Stomach (tissue), 8 donors: ENCODE measurements at regions not wholly inside any gene's neighbourhood (a gene's known extent, or its start where the extent isn't known, plus 50 kb on each side); places are given as distances from the start of the nearest gene placed in this dataset.

Source experiments
- DNase-seq, 2 donors: peaks; one replicate each; pipeline versions ENCODE4 v3.0.0 to v3.0.0-alpha.2; 2013 to 2019
- H3K27ac ChIP-seq, 5 donors: fragments of 200-600 bp in 4 of 5; sonication (generic) in 4 of 5; one replicate each; pipeline ENCODE4 v1.5.1; 2013 to 2019; ENCODE audit warnings: mild to moderate bottlenecking in 1 of 5, moderate library complexity in 1 of 5
- H3K27me3 ChIP-seq, 3 donors: fragments of 200-600 bp; sonication (generic); one replicate each; pipeline ENCODE4 v1.5.1; 2017 to 2019; ENCODE audit warnings: mixed run types in 1 of 3
- H3K36me3 ChIP-seq, 4 donors: fragments of 200-600 bp; sonication (generic); 1 replicate in 3 of 4; 2 replicates in 1 of 4; pipeline ENCODE4 v1.5.1; 2016 to 2019
- H3K4me1 ChIP-seq, 4 donors: fragments of 200-600 bp; sonication (generic); one replicate each; pipeline ENCODE4 v1.5.1; 2016 to 2019
- H3K4me3 ChIP-seq, 4 donors: fragments of 200-600 bp; sonication (generic) in 3 of 4; one replicate each; pipeline ENCODE4 v1.5.1; 2016 to 2019; ENCODE audit warnings: mild to moderate bottlenecking in 1 of 4
- H3K9me3 ChIP-seq, 4 donors: fragments of 200-600 bp; sonication (generic); one replicate each; pipeline ENCODE4 v1.5.1; 2016 to 2019
- EP300 ChIP-seq: sonication (generic); formaldehyde crosslinking; IDR thresholded peaks from one replicate; pipeline ENCODE4 v1.6.1; 2017; ENCODE audit warnings: antibody characterized with exemption
- POLR2A ChIP-seq, 4 donors: fragments of 450-650 bp; IDR thresholded peaks; one replicate each; pipeline ENCODE4 v1.6.1; 2016; ENCODE audit warnings: antibody characterized with exemption in 4 of 4, control low read depth in 2 of 4, mild to moderate bottlenecking in 1 of 4, moderate library complexity in 1 of 4
- POLR2AphosphoS5 ChIP-seq, 3 donors: sonication (generic); formaldehyde crosslinking; IDR thresholded peaks; one replicate each; pipeline ENCODE4 v1.6.1; 2016; ENCODE audit warnings: antibody characterized with exemption in 3 of 3
- WGBS, 5 donors: extraction: QIAGEN DNeasy Blood & Tissue Kit in 3 of 5; methylation state at CpG; one replicate each; pipeline versions ENCODE4 v1.1.5 to v1.1.7; 2013 to 2018; 5-methylcytosine and 5-hydroxymethylcytosine counted together
- intact Hi-C: fragments of 100-400 bp; cut with DNase I; formaldehyde crosslinking; loops from one replicate; pipeline ENCODE4 v1.15.1; 2023; ENCODE audit warnings: low total_unique reads
- TF ChIP-seq, protein P1 (sequence below), 7 experiments: fragments of 450-650 bp in 4 of 7; fragments of 200-600 bp in 3 of 7; sonication (generic) in 3 of 7; IDR thresholded peaks; one replicate each; pipeline ENCODE4 v1.5.1; 2016 to 2019; ENCODE audit warnings: antibody characterized with exemption in 7 of 7, control low read depth in 2 of 7, mild to moderate bottlenecking in 1 of 7
- donor health status: healthy with polysubstance abuse.
- donor health status: Bipolar disorder and iron deficiency.
- donor health status: healthy.

DNA sequence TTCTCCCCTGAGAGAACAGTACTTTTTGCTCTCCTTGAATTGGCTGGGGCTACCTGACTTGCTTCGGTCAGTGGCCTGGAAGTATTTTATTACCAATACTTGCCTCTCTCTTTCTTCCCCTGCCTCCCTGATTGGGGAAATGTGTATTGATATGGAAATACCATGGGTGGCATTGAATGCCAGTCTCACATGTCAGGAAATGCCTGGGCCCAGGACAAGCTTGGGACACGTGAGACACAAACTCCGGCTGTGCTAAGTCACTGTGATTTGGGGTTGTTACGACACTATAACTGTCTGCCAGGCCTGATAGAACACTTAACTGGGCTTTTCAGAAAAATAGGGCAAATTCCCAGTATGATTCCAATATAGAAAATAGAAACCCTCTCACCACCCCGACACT is 238.3 kb downstream of the GADD45G start:
- H3K36me3 ChIP-seq, result no peaks in the 10 kb centered on the region
- DNase-seq, result no peak
- no peaks in the 10 kb centered on the region for H3K9me3 ChIP-seq
- H3K4me1 ChIP-seq, result peaks cover 0 to 40% (median 14%) of the 10 kb centered on the region in 4 donors
- no peaks in the 10 kb centered on the region for H3K27me3 ChIP-seq
- H3K27ac ChIP-seq, result no peak overlapping the region
- no peak for TF ChIP-seq POLR2A (IDR thresholded peaks at IDR 0.05)
- TF ChIP-seq, protein P1, sequence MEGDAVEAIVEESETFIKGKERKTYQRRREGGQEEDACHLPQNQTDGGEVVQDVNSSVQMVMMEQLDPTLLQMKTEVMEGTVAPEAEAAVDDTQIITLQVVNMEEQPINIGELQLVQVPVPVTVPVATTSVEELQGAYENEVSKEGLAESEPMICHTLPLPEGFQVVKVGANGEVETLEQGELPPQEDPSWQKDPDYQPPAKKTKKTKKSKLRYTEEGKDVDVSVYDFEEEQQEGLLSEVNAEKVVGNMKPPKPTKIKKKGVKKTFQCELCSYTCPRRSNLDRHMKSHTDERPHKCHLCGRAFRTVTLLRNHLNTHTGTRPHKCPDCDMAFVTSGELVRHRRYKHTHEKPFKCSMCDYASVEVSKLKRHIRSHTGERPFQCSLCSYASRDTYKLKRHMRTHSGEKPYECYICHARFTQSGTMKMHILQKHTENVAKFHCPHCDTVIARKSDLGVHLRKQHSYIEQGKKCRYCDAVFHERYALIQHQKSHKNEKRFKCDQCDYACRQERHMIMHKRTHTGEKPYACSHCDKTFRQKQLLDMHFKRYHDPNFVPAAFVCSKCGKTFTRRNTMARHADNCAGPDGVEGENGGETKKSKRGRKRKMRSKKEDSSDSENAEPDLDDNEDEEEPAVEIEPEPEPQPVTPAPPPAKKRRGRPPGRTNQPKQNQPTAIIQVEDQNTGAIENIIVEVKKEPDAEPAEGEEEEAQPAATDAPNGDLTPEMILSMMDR (IDR thresholded peaks at IDR 0.05), result no peak
- no peak for TF ChIP-seq EP300
- TF ChIP-seq POLR2AphosphoS5 (IDR thresholded peaks at IDR 0.05), result no peak
- H3K4me3 ChIP-seq, result no peak overlapping the region
- WGBS, 5 donors, result 88 to 100% (median 96%) methylated on average over 5 of the region's 5 CpGs
- intact Hi-C loops, result no loop called here

DNA sequence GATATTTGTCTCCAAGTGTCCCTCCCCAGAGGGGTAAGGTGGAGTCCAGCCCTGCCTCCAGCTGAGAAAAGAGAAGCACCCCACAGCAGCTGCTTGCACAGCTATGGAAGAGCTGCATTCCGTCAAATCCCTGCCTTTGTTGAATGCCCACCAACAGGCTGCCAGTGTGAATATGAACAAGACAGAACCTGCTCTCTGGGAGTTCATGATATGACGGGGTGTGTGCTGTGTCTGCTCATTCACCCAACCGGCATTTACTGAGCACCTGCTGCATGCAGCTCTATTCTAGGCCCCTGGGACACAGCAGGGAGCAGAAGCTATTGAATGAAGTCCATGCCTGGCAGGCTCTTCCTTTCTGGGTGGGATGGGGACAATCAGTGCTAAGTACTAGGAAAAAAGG is 238.8 kb downstream of the GADD45G start:
- Histone ChIP-seq H3K4me3 (no peak overlapping the region), H3K9me3 (no peaks in the 10 kb centered on the region), H3K27ac (peak overlapping the region in 4 of 5 donors; percentile 39 to 82 (median 72)), H3K4me1 (peaks cover 0 to 40% (median 14%) of the 10 kb centered on the region in 4 donors), H3K36me3 (no peaks in the 10 kb centered on the region), H3K27me3 (no peaks in the 10 kb centered on the region)
- TF ChIP-seq, protein P1 (IDR thresholded peaks at IDR 0.05), result no peak
- TF ChIP-seq EP300, result no peak
- TF ChIP-seq POLR2AphosphoS5 (IDR thresholded peaks at IDR 0.05), result no peak
- TF ChIP-seq POLR2A (IDR thresholded peaks at IDR 0.05), result no peak
- no peak for DNase-seq
- WGBS, 5 donors, result 92 to 100% (median 97%) methylated on average over 3 of the region's 3 CpGs
- intact Hi-C loops, result no loop called here

DNA sequence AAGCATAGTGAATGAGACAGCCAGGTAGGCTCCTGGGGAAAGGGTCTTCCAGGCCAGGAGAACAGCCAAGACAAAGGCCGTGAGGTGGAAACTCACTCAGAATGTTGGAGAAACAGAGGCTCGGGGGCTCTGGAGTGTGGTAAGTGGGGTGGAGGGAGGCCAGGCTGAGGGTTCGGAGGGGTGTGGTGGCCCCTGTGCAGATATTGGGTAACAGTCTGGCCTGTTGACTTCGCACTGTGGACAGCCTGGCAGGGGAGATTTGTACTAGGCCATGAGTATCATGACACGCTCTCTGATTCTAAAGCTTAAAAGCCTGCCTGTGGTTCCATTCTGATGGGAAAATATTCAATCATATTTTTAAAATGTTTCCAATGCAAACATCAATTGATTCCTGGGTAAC is 239.3 kb downstream of the GADD45G start:
- intact Hi-C loops, result no loop called here
- no peak for DNase-seq
- Histone ChIP-seq H3K36me3 (no peaks in the 10 kb centered on the region), H3K27ac (peak overlapping the region; percentile 39 to 82 (median 65)), H3K27me3 (no peaks in the 10 kb centered on the region), H3K9me3 (no peaks in the 10 kb centered on the region), H3K4me1 (peaks cover 0 to 40% (median 14%) of the 10 kb centered on the region in 4 donors), H3K4me3 (no peak overlapping the region)
- TF ChIP-seq POLR2AphosphoS5 (IDR thresholded peaks at IDR 0.05) (no peak), POLR2A (IDR thresholded peaks at IDR 0.05) (no peak), EP300 (no peak)
- TF ChIP-seq, protein P1 (IDR thresholded peaks at IDR 0.05), result no peak
- WGBS, 5 donors, result 55 to 83% (median 78%) methylated on average over 5 of the region's 5 CpGs

DNA sequence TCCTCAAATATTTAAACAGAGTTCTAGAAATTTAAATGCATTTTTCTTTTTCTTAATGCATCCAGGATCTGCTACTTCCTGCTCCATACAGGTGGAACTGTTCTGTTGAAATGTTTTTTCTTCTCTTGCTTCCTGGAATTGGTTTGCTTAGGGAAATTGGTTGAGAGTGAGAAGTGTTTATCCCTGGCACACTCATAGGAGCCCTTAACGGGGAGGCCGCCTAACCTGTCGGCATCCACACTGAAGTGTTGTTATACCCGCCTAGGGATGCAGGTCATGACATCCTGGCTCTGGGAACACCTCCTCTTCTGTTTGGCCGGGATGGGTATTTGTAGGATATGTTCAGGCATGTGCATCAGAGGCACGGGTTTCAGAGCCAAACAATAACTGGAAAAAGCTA is 239.7 kb downstream of the GADD45G start:
- peak; percentile 64 to 74 for DNase-seq
- peak overlapping the region; percentile 16 to 82 (median 65) for H3K27ac ChIP-seq
- intact Hi-C loops, result no loop called here
- TF ChIP-seq, protein P1 (IDR thresholded peaks at IDR 0.05), result no peak
- peak in 1 of 3 donors; percentile 69 for TF ChIP-seq POLR2AphosphoS5 (IDR thresholded peaks at IDR 0.05)
- H3K36me3 ChIP-seq, result no peaks in the 10 kb centered on the region
- H3K9me3 ChIP-seq, result no peaks in the 10 kb centered on the region
- 24 to 70% (median 42%) methylated on average over 6 of the region's 6 CpGs for WGBS, 5 donors
- H3K4me1 ChIP-seq, result peaks cover 0 to 35% (median 14%) of the 10 kb centered on the region in 4 donors
- no peaks in the 10 kb centered on the region for H3K27me3 ChIP-seq
- no peak overlapping the region for H3K4me3 ChIP-seq
